DMS 273 (cell line): ENCODE measurements at regions not wholly inside any gene's neighbourhood (a gene's known extent, or its start where the extent isn't known, plus 50 kb on each side); places are given as distances from the start of the nearest gene placed in this dataset.

Source experiments
- DNase-seq: peaks from one replicate; lab custom pipeline; 2025; ENCODE audit not compliant: unreplicated experiment; lab: John Stamatoyannopoulos, UW

GRCh38 chr1:215457213-215457612, 109.9 kb upstream of the KCTD3 start:
- DNase-seq = no peak

- DNase-seq = no peak
These were observed 109.0 kb upstream of the KCTD3 start for GRCh38 chr1:215458104-215458503.

GRCh38 chr1:215458562-215458961, 108.5 kb upstream of the KCTD3 start:
- DNase-seq = no peak

- no peak for DNase-seq
These were observed 108.0 kb upstream of the KCTD3 start for GRCh38 chr1:215459136-215459535.

- DNase-seq = no peak
These were observed 100.7 kb upstream of the KCTD3 start for GRCh38 chr1:215466361-215466760.

- DNase-seq = no peak
These were observed 95.6 kb upstream of the KCTD3 start for GRCh38 chr1:215471463-215471862.

- no peak for DNase-seq
These were observed 94.4 kb upstream of the KCTD3 start for GRCh38 chr1:215472723-215473122.

GRCh38 chr1:215473943-215474342, 93.2 kb upstream of the KCTD3 start:
- DNase-seq = no peak

GRCh38 chr1:215474940-215475339, 92.2 kb upstream of the KCTD3 start:
- no peak for DNase-seq

GRCh38 chr1:215475796-215476481, 91.2 kb upstream of the KCTD3 start:
- no peak for DNase-seq

- DNase-seq = no peak
These were observed 90.6 kb upstream of the KCTD3 start for GRCh38 chr1:215476541-215476940.

- no peak for DNase-seq
These were observed 89.5 kb upstream of the KCTD3 start for GRCh38 chr1:215477632-215478031.

GRCh38 chr1:215479567-215479966, 87.5 kb upstream of the KCTD3 start:
- DNase-seq = no peak

GRCh38 chr1:215482079-215482478, 85.0 kb upstream of the KCTD3 start:
- peak; percentile 11 for DNase-seq

GRCh38 chr1:215484171-215484939, 82.7 kb upstream of the KCTD3 start:
- no peak for DNase-seq

- no peak for DNase-seq
These were observed 79.6 kb upstream of the KCTD3 start for GRCh38 chr1:215487466-215487865.

GRCh38 chr1:215488850-215489249, 78.3 kb upstream of the KCTD3 start:
- DNase-seq = no peak

- no peak for DNase-seq
These were observed 77.1 kb upstream of the KCTD3 start for GRCh38 chr1:215489771-215490565.

- DNase-seq = no peak
These were observed 69.6 kb upstream of the KCTD3 start for GRCh38 chr1:215497528-215497927.

GRCh38 chr1:215501496-215501895, 65.6 kb upstream of the KCTD3 start:
- DNase-seq = no peak

- no peak for DNase-seq
These were observed 65.0 kb upstream of the KCTD3 start for GRCh38 chr1:215502081-215502480.

- no peak for DNase-seq
These were observed 60.0 kb upstream of the KCTD3 start for GRCh38 chr1:215507119-215507518.
